CD4-positive, alpha-beta T cell treated with Interleukin-1 beta for 1 hour (primary cell): ENCODE measurements at regions not wholly inside any gene's neighbourhood (a gene's known extent, or its start where the extent isn't known, plus 50 kb on each side); places are given as distances from the start of the nearest gene placed in this dataset.

Experiments used
- DNase-seq, 2 donors: peaks; one replicate each; pipeline ENCODE4 v3.0.0-alpha.2; 2020 to 2022

GRCh38 chr18:43651057-43651456 is 373.8 kb upstream of the SYT4 start:
- no peak for DNase-seq

GRCh38 chr18:43656547-43656946 is 379.3 kb upstream of the SYT4 start:
- no peak for DNase-seq

- DNase-seq: no peak
Measured at GRCh38 chr18:43661570-43661969, 384.3 kb upstream of the SYT4 start.

GRCh38 chr18:43662657-43663056 is 385.4 kb upstream of the SYT4 start:
- DNase-seq: no peak

GRCh38 chr18:43663159-43663558 is 385.9 kb upstream of the SYT4 start:
- no peak for DNase-seq

GRCh38 chr18:43664487-43665008 is 387.3 kb upstream of the SYT4 start:
- DNase-seq: no peak

GRCh38 chr18:43665105-43665788 is 388.0 kb upstream of the SYT4 start:
- no peak for DNase-seq

DNA sequence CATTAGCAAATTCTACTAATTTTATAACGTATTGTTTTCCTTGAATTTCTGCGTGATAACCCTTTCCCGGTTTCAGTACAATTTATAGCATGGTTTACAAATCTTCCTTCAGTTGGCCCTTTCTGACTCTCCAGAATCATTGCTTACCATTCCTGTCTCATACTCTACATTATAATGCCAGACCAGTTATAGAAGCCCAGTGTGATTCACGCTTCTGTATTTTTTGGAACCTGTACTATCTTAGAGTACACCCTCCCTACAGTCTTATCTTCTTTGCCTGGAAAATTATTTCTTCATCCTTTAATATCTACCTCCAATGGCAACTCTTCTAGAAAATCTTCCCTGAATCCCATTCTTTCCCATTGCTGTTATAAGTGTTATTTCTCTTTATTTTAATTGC is 391.6 kb upstream of the SYT4 start:
- no peak for DNase-seq

DNA sequence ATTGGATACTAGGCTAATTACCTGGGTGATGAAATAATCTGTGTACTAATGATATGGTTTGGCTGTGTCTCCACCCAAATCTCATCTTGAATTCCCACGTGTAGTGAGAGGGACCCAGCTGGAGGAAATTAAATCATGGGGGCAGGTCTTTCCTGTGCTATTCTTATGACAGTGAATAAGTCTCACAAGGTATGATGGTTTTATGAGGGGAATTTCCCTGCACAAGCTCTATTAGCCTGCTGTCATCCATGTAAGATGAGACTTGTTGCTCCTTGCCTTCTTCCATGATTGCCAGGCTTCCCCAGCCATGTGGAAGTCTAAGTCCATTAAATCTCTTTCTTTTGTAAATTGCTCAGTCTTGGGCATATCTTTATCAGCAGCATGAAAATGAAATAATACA is 394.1 kb upstream of the SYT4 start:
- DNase-seq: no peak

DNA sequence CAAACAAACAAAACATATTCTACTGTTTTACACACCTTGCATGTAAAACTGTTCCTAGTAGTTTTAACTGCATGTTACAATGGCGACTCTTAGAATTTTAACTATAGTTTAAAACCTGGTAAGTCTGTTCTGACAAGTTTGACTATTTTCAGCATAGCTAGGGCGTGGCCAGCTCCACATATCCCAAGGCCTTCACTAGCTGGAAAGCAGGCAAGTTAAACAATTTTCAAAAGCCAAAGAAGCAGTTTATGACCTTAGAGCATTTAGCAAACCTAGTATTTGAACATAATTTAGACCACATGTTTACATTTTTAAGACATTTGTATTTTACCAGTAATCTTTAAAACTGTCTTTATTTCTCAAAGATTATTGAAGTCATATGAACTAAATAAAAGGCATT is 402.8 kb upstream of the SYT4 start:
- DNase-seq: no peak

DNA sequence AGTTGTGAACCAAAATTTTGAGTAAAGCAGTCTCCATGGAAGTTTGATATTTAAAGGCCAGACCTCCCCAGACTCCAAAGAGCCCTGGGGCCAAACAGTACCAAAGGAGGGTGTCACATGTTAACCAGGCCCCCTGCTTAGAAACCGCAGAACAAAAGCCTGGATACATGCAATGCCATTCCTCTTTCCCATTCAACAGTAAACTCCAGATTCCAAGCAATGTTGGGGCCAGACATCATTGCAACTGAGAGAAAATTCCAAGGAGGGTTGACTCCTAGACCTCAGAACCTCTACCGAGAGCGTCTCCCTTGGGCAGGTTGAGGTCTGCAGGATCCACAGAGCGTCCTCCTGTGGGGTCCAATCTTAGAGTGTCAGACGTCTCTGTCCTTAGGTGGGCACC is 404.4 kb upstream of the SYT4 start:
- DNase-seq: no peak

GRCh38 chr18:43682196-43682595 is 404.9 kb upstream of the SYT4 start:
- no peak for DNase-seq

DNA sequence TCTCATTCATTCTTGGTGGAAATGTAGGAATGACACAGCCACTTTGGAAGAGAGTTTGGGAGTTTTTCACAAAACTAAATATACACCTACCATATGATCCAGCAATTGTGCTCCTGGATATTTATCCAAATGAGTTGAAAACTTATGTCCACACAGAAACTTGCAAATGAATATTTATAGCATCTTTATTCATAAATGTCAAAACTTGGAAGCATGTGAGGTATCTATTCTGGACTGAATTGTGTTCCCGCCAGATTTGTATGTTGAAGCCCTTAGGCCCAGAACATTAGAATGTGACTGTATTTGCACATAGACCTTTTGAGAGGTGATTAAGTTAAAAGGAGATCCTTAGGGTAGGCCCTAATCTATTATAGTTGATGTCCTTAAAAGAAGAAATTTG is 409.4 kb upstream of the SYT4 start:
- DNase-seq: no peak

DNA sequence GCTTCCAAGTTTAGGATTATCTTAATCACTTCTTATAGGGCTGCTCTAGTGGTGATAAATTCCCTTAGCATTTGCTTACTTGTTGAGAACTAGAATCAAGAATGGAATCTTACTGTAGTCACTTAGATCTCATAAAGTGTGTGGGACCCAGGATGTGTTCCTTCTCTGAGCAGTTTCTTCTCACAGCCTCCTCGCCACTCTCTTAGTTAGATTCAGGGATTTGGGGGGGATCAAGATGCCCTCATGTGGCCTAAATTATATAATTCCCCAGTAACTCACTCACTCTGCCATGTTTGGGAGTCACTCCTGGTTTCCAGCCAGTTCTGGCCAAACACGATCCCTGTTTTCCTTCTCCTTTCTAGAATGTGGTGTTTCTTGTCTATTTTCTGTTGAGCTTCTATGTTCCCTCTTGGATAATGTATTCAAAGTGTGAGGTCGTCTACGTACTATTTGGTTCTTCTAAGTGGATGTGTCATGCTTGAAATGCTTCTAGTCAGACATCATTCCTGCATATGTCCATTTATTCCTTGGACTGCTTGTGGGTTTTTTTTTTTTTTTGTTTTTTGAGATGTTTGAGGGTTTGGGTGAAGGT is 414.9 kb upstream of the SYT4 start:
- no peak for DNase-seq

DNA sequence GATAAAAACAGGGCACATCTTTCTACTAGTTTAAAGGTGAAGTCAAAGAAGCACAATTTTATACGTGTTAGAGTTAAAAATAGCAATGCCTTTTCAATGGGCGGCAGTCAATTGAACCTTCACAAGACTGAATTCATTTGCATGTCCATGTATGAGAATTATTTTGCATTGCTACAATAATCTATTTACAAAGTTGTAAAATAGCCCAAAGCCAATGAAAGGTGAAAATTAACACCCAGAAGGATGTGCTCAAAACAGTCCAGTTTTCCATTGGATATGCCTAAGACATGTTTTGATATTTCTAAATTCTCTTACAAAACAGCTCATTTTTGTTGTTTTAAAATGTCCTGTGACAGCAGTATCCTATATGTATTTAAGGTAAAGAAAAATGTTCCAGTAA is 425.1 kb upstream of the SYT4 start:
- no peak for DNase-seq

DNA sequence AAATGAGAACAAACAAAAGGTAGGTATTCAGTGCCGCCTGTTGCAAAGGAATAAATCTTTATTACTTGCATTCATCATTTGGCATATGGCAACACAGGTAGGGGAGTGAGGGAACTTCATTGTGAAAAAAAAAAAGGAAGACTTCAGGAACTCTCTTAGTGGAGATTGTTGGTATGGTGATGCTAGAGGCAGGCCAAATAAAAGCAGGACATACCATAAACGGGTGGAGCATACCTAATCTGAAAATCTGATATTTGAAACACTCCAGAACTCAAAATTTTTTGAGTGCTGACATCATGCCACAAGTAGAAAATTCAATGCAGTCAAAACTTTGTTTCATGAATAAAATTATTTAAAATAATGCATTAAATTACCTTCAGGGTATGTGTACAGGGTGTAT is 425.8 kb upstream of the SYT4 start:
- no peak for DNase-seq

GRCh38 chr18:43705850-43706249 is 428.6 kb upstream of the SYT4 start:
- no peak for DNase-seq

DNA sequence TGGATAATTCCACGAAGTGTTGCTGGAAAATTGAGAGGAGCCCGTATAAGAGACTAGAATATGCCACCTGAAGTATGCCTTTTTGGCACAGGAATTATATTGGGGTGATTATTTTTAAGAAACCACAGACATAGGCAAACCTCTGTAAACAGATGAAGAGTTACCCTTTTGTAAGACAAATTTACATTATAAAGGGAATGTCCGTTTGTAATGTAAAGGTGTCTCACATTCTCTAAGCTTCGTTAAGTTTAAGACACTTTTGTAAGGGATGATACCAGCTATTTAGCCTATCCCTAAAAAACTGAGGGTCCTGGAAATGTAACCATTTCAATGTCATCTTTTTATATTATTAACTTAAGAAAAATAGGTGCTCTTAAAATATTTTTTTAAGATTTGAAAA is 432.8 kb upstream of the SYT4 start:
- DNase-seq: no peak

- no peak for DNase-seq
Measured at GRCh38 chr18:43714343-43715010, 437.2 kb upstream of the SYT4 start.

GRCh38 chr18:43719267-43719795 is 442.0 kb upstream of the SYT4 start:
- no peak for DNase-seq

DNA sequence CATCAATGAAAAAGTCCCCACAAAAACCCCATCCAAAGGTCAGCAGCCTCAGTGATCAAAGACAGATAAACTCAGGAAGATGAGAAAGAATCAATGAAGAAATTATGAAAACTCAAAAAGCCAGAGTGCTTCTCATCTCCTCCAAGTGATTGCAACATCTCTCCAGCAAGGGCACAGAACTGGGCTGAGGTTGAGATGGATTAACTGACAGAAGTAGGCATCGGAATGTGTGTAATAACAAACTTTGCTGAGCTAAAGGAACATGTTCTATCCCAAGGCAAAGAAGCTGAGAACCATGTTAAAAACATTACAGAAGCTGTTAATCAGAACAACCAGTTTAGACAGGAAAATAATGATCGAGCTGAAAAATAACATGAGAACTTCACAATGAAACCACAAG is 442.8 kb upstream of the SYT4 start:
- no peak for DNase-seq

DNA sequence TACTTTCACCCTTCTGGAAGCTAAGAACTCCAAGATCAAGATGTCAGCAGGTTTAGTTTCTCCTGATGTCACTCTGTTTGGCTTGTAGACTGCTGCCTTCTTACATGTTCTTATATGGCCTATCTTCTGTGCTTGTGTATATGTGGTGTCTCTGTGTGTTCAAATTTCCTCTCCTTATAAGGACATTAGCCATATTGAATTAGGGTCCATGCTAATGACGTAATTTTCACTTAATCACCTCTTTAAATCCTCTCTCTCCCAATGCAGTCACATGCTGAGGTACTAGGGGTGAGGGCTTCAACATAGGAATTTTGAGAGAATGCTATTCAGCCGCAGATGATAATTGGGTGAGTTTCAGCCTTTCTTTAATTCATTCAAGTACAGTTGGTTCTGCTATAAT is 458.3 kb upstream of the SYT4 start:
- no peak for DNase-seq

DNA sequence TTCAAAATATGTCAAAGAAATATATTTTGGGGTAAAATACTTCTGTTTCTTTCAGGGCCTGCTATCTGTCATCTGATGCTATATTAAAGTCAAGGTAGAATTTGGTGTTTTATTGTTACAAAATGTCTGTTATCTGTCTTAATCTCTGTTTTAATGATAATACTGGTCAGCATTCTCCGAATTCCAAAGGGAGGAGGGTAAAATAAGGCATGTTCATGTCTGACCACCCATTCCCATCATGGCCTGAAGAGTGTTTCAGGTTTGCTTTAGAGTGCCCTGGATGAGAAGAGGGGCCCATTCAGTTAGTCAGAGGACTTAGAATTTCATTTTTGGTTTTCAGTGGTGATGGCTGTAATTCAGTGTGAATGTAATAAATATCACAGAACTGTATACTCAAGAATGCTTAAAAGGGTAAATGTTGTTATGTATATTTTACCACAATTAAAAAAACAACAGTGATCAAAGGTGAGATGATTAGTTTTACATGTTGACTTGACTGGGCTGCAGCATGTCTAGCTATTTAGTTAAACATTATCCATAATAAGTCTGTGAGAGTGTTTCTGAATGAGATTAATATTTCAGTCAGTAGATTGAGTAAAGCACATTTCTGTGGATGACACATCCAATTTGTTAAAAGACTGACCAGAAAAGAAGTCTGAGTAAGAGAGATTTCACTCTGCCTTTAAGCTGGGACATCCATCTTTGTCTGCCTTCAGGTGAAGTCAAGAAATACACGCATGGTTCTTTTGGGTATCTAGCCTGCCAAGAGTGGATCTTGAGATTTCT is 467.9 kb upstream of the SYT4 start:
- DNase-seq: no peak
